Liver (tissue), 8 donors: ENCODE measurements at regions not wholly inside any gene's neighbourhood (a gene's known extent, or its start where the extent isn't known, plus 50 kb on each side); places are given as distances from the start of the nearest gene placed in this dataset.

Experiments used
- DNase-seq: peaks from one replicate; pipeline ENCODE4 v3.0.0-alpha.2; 2017; ENCODE audit warnings: low spot score
- H3K27ac ChIP-seq, 2 donors: one replicate each; pipeline ENCODE4 v1.7.0; 2013; ENCODE audit warnings: inconsistent platforms in 2 of 2, low read length in 2 of 2, control low read depth in 1 of 2, low read depth in 1 of 2, mild to moderate bottlenecking in 1 of 2
- H3K27me3 ChIP-seq, 4 donors: one replicate each; pipeline versions ENCODE4 v1.6.1 to v1.7.0; 2013; ENCODE audit warnings: low read length in 3 of 4, inconsistent platforms in 1 of 4, mild to moderate bottlenecking in 1 of 4, moderate library complexity in 1 of 4; ENCODE audit not compliant: control insufficient read depth in 4 of 4, insufficient read depth in 4 of 4
- H3K36me3 ChIP-seq, 4 donors: one replicate each; pipeline versions ENCODE4 v1.6.1 to v1.7.0; 2013; ENCODE audit warnings: low read length in 3 of 4, mild to moderate bottlenecking in 3 of 4, low read depth in 1 of 4, moderate library complexity in 1 of 4; ENCODE audit not compliant: control insufficient read depth in 4 of 4, insufficient read depth in 3 of 4
- H3K4me1 ChIP-seq, 4 donors: one replicate each; pipeline versions ENCODE4 v1.6.1 to v1.7.0; 2013; ENCODE audit warnings: low read length in 3 of 4, mild to moderate bottlenecking in 3 of 4, moderate library complexity in 1 of 4; ENCODE audit not compliant: control insufficient read depth in 4 of 4, insufficient read depth in 4 of 4
- H3K4me3 ChIP-seq, 3 donors: one replicate each; pipeline versions ENCODE4 v1.6.1 to v1.7.0; 2013; ENCODE audit warnings: low read length in 3 of 3, control low read depth in 1 of 3, low read depth in 1 of 3, mild to moderate bottlenecking in 1 of 3
- H3K9ac ChIP-seq, 2 donors: one replicate each; pipeline ENCODE4 v1.7.0; 2013; ENCODE audit warnings: low read length in 2 of 2, mild to moderate bottlenecking in 2 of 2, moderate library complexity in 2 of 2, control low read depth in 1 of 2, low read depth in 1 of 2
- H3K9me3 ChIP-seq, 4 donors: one replicate each; pipeline versions ENCODE4 v1.6.1 to v1.7.0; 2013; ENCODE audit warnings: low read length in 3 of 4; ENCODE audit not compliant: control insufficient read depth in 4 of 4
- ATF3 ChIP-seq: IDR thresholded peaks from 2 replicates; pipeline ENCODE4 v1.6.1; 2016; ENCODE audit warnings: antibody characterized with exemption
- CTCF ChIP-seq: fragments of 150-350 bp; IDR thresholded peaks from 2 replicates; pipeline ENCODE4 v1.5.1; 2017; ENCODE audit warnings: improper control_type of control experiment, low read depth, low read length; ENCODE audit not compliant: missing input control
- EGR1 ChIP-seq, 2 donors: IDR thresholded peaks; 2 replicates each; pipeline ENCODE4 v1.6.1; 2016 to 2018; ENCODE audit warnings: antibody characterized with exemption in 2 of 2, low read depth in 2 of 2
- FOXA1 ChIP-seq: IDR thresholded peaks from 2 replicates; pipeline ENCODE4 v1.6.1; 2016; ENCODE audit warnings: antibody characterized with exemption
- FOXA2 ChIP-seq: IDR thresholded peaks from 2 replicates; pipeline ENCODE4 v1.6.1; 2016; ENCODE audit warnings: antibody characterized with exemption
- GABPA ChIP-seq, 2 donors: IDR thresholded peaks in 1 of 2; conservative IDR thresholded peaks in 1 of 2; 2 replicates each; pipeline ENCODE4 v1.6.1; 2016; ENCODE audit warnings: antibody characterized with exemption in 2 of 2, mild to moderate bottlenecking in 1 of 2, moderate library complexity in 1 of 2
- HNF4A ChIP-seq, 2 donors: conservative IDR thresholded peaks; 2 replicates each; pipeline ENCODE4 v1.6.1; 2016; ENCODE audit warnings: antibody characterized with exemption in 2 of 2, mild to moderate bottlenecking in 2 of 2
- HNF4G ChIP-seq: IDR thresholded peaks from 2 replicates; pipeline ENCODE4 v1.6.1; 2016; ENCODE audit warnings: antibody characterized with exemption
- JUND ChIP-seq, 2 donors: IDR thresholded peaks; 2 replicates each; pipeline ENCODE4 v1.6.1; 2016; ENCODE audit warnings: antibody characterized with exemption in 2 of 2
- MAX ChIP-seq: IDR thresholded peaks from 2 replicates; pipeline ENCODE4 v1.6.1; 2016; ENCODE audit warnings: antibody characterized with exemption
- NR2F2 ChIP-seq: IDR thresholded peaks from 2 replicates; pipeline ENCODE4 v1.6.1; 2016; ENCODE audit warnings: antibody characterized with exemption
- RAD21 ChIP-seq, 2 donors: IDR thresholded peaks; 2 replicates each; pipeline ENCODE4 v1.6.1; 2016; ENCODE audit warnings: antibody characterized with exemption in 2 of 2, mild to moderate bottlenecking in 2 of 2
- REST ChIP-seq: IDR thresholded peaks from 2 replicates; pipeline ENCODE4 v1.6.1; 2016; ENCODE audit warnings: antibody characterized with exemption, mild to moderate bottlenecking
- RXRA ChIP-seq, 2 donors: IDR thresholded peaks; 2 replicates each; pipeline ENCODE4 v1.6.1; 2017 to 2018; ENCODE audit warnings: antibody characterized with exemption in 2 of 2, mild to moderate bottlenecking in 1 of 2
- SP1 ChIP-seq: IDR thresholded peaks from 2 replicates; pipeline ENCODE4 v1.6.1; 2018; ENCODE audit warnings: antibody characterized with exemption, mild to moderate bottlenecking
- TAF1 ChIP-seq: conservative IDR thresholded peaks from 2 replicates; pipeline ENCODE4 v1.6.1; 2016; ENCODE audit warnings: antibody characterized with exemption, mild to moderate bottlenecking
- YY1 ChIP-seq: IDR thresholded peaks from 2 replicates; pipeline ENCODE4 v1.6.1; 2016; ENCODE audit warnings: antibody characterized with exemption, mild to moderate bottlenecking
- ZBTB33 ChIP-seq: IDR thresholded peaks from 2 replicates; pipeline ENCODE4 v1.6.1; 2016; ENCODE audit warnings: antibody characterized with exemption
- WGBS: extraction: QIAGEN DNeasy Blood & Tissue Kit; methylation state at CpG from one replicate; pipeline ENCODE4 v1.1.7; 2013; 5-methylcytosine and 5-hydroxymethylcytosine counted together
- donor health status: healthy.
- donor health status: healthy.
- donor health status: healthy.
- donor health status: healthy.
- donor health status: healthy.

GRCh38 chr14:99007795-99008194 is 264.2 kb downstream of the BCL11B start:
- no peak overlapping the region for H3K27ac ChIP-seq
- H3K4me1 ChIP-seq = no peaks in the 10 kb centered on the region
- no peaks in the 10 kb centered on the region for H3K36me3 ChIP-seq
- TF ChIP-seq FOXA2 (no peak), HNF4A (conservative IDR thresholded peaks at IDR 0.05) (no peak), ATF3 (no peak), NR2F2 (no peak), GABPA (IDR thresholded peaks at IDR 0.05 in 1 of 2, conservative IDR thresholded peaks at IDR 0.05 in 1 of 2) (no peak), RAD21 (IDR thresholded peaks at IDR 0.05) (no peak), JUND (IDR thresholded peaks at IDR 0.05) (no peak), FOXA1 (no peak), REST (no peak), YY1 (no peak), RXRA (IDR thresholded peaks at IDR 0.05) (no peak), EGR1 (IDR thresholded peaks at IDR 0.05; ENCODE audit: low read depth in 2 of 2) (no peak), MAX (no peak), ZBTB33 (no peak), CTCF (no peak), TAF1 (no peak)
- 90% methylated on average over 7 of the region's 7 CpGs for WGBS
- no peak overlapping the region for H3K4me3 ChIP-seq
- DNase-seq = no peak
- no peaks in the 10 kb centered on the region for H3K27me3 ChIP-seq
- no peak overlapping the region for H3K9ac ChIP-seq
- no peaks in the 10 kb centered on the region for H3K9me3 ChIP-seq

GRCh38 chr14:99009871-99010270 is 262.1 kb downstream of the BCL11B start:
- Histone ChIP-seq H3K27me3 (no peaks in the 10 kb centered on the region), H3K9me3 (no peaks in the 10 kb centered on the region), H3K4me3 (no peak overlapping the region), H3K27ac (no peak overlapping the region), H3K4me1 (no peaks in the 10 kb centered on the region), H3K9ac (no peak overlapping the region), H3K36me3 (no peaks in the 10 kb centered on the region)
- no peak for DNase-seq
- 84% methylated on average over 6 of the region's 6 CpGs for WGBS
- TF ChIP-seq YY1 = no peak
- no peak for TF ChIP-seq HNF4A (conservative IDR thresholded peaks at IDR 0.05)
- TF ChIP-seq RXRA (IDR thresholded peaks at IDR 0.05) = no peak
- TF ChIP-seq GABPA (IDR thresholded peaks at IDR 0.05 in 1 of 2, conservative IDR thresholded peaks at IDR 0.05 in 1 of 2) = no peak
- no peak for TF ChIP-seq HNF4G
- TF ChIP-seq SP1 = no peak
- TF ChIP-seq FOXA1 = no peak
- no peak for TF ChIP-seq REST
